OCI-LY1 (cell line): ENCODE measurements at regions not wholly inside any gene's neighbourhood (a gene's known extent, or its start where the extent isn't known, plus 50 kb on each side); places are given as distances from the start of the nearest gene placed in this dataset.

ENCODE experiments used
- H2AFZ ChIP-seq: fragments of 200-600 bp; sonication (generic), shearing (Covaris generic); 2 replicates; pipeline ENCODE4 v1.6.0; 2014; ENCODE audit warnings: antibody characterized with exemption, mild to moderate bottlenecking, low read length
- H3F3A ChIP-seq: fragments of 200-600 bp; sonication (generic), shearing (Covaris generic); 2 replicates; pipeline ENCODE4 v1.6.0; 2014; ENCODE audit warnings: mild to moderate bottlenecking, antibody characterized with exemption, low read length, moderate library complexity; ENCODE audit not compliant: insufficient read depth
- H3K27ac ChIP-seq: fragments of 200-600 bp; sonication (generic); 2 replicates; pipeline ENCODE4 v1.5.1; 2014; ENCODE audit warnings: low read length, mixed run types, mild to moderate bottlenecking, low read depth; ENCODE audit not compliant: poor library complexity, severe bottlenecking
- H3K27me3 ChIP-seq: fragments of 200-600 bp; sonication (generic); 2 replicates; pipeline ENCODE4 v1.6.0; 2014; ENCODE audit warnings: antibody characterized with exemption, mild to moderate bottlenecking, low read length, moderate library complexity; ENCODE audit not compliant: insufficient read depth
- H3K36me3 ChIP-seq: fragments of 200-600 bp; sonication (generic); 2 replicates; pipeline ENCODE4 v1.6.1; 2014; ENCODE audit warnings: mild to moderate bottlenecking, antibody characterized with exemption, low read length, moderate library complexity, mixed read lengths; ENCODE audit not compliant: insufficient read depth
- H3K4me1 ChIP-seq: fragments of 200-600 bp; sonication (generic); 2 replicates; pipeline ENCODE4 v1.5.1; 2014; ENCODE audit warnings: mild to moderate bottlenecking, low read length, moderate library complexity; ENCODE audit not compliant: insufficient read depth, severe bottlenecking
- H3K4me2 ChIP-seq: fragments of 200-600 bp; sonication (generic), shearing (Covaris generic); 2 replicates; pipeline ENCODE4 v1.6.1; 2014; ENCODE audit warnings: low read length
- H3K4me3 ChIP-seq: fragments of 200-600 bp; sonication (generic); 2 replicates; pipeline ENCODE4 v1.5.1; 2014; ENCODE audit warnings: low read length, low read depth, mild to moderate bottlenecking, mixed read lengths; ENCODE audit not compliant: poor library complexity, severe bottlenecking
- H3K79me2 ChIP-seq: fragments of 200-600 bp; shearing (Covaris generic); 2 replicates; pipeline ENCODE4 v1.6.1; 2016; ENCODE audit warnings: mixed run types, low read length, mixed read lengths; ENCODE audit not compliant: insufficient read depth
- H3K9ac ChIP-seq: fragments of 200-600 bp; sonication (generic), shearing (Covaris generic); 2 replicates; pipeline ENCODE4 v1.6.1; 2014; ENCODE audit warnings: mild to moderate bottlenecking, low read length, mixed read lengths
- H3K9me2 ChIP-seq: fragments of 200-600 bp; sonication (generic), shearing (Covaris generic); 2 replicates; pipeline ENCODE4 v1.6.1; 2014; ENCODE audit warnings: low read depth, mild to moderate bottlenecking, low read length, mixed read lengths
- H3K9me3 ChIP-seq: fragments of 200-600 bp; shearing (Covaris generic); 2 replicates; pipeline ENCODE4 v1.6.1; 2014; ENCODE audit warnings: low read length, mixed read lengths
- H4K20me1 ChIP-seq: fragments of 200-600 bp; sonication (generic), shearing (Covaris generic); 2 replicates; pipeline ENCODE4 v1.6.0; 2016; ENCODE audit warnings: mild to moderate bottlenecking, low read length; ENCODE audit not compliant: insufficient read depth
- EZH2 ChIP-seq: fragments of 200-600 bp; sonication (generic), shearing (Covaris generic); IDR thresholded peaks from 2 replicates; pipeline ENCODE4 v1.8.0; 2017; ENCODE audit warnings: borderline replicate concordance, mixed run types, mild to moderate bottlenecking, antibody characterized with exemption, low read length, moderate library complexity, mixed read lengths
- TF ChIP-seq, protein P1 (sequence below): fragments of 200-600 bp; sonication (generic), shearing (Covaris generic); IDR thresholded peaks from 2 replicates; pipeline ENCODE4 v1.5.1; 2017; ENCODE audit warnings: mild to moderate bottlenecking, antibody characterized with exemption, low read length, moderate library complexity, mixed read lengths

DNA sequence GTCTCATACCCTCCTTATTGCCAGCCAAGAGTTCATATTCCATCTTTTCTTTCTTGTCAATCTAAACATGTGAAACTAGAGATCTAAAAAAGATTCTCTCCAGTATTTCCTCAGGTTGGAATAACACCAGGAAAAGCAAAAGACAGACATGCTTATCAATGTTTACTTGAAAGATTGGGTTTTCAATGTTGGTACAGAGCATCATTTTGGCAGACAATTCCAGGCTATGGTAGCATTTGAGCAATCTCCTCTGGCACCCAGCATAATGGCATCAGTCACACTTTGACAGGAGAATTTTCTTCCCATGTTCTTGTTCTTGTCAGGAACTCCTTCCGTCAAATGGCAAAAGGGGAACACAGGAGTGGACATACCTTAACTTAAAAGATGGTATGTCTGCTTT, 61.0 kb upstream of the RARB start:
- H3K4me3 ChIP-seq = no peak overlapping the region
- H3K27ac ChIP-seq = no peak overlapping the region
- H3K79me2 ChIP-seq = no peaks in the 10 kb centered on the region
- H2AFZ ChIP-seq = no peak overlapping the region
- TF ChIP-seq EZH2 = no peak
- TF ChIP-seq, protein P1, sequence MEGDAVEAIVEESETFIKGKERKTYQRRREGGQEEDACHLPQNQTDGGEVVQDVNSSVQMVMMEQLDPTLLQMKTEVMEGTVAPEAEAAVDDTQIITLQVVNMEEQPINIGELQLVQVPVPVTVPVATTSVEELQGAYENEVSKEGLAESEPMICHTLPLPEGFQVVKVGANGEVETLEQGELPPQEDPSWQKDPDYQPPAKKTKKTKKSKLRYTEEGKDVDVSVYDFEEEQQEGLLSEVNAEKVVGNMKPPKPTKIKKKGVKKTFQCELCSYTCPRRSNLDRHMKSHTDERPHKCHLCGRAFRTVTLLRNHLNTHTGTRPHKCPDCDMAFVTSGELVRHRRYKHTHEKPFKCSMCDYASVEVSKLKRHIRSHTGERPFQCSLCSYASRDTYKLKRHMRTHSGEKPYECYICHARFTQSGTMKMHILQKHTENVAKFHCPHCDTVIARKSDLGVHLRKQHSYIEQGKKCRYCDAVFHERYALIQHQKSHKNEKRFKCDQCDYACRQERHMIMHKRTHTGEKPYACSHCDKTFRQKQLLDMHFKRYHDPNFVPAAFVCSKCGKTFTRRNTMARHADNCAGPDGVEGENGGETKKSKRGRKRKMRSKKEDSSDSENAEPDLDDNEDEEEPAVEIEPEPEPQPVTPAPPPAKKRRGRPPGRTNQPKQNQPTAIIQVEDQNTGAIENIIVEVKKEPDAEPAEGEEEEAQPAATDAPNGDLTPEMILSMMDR = no peak
- no peaks in the 10 kb centered on the region for H3K4me1 ChIP-seq
- no peaks in the 10 kb centered on the region for H4K20me1 ChIP-seq
- no peak overlapping the region for H3K4me2 ChIP-seq
- no peaks in the 10 kb centered on the region for H3K27me3 ChIP-seq
- H3K9me2 ChIP-seq = no peaks in the 10 kb centered on the region
- H3F3A ChIP-seq = no peaks in the 10 kb centered on the region
- no peaks in the 10 kb centered on the region for H3K36me3 ChIP-seq
- H3K9me3 ChIP-seq = no peaks in the 10 kb centered on the region
- H3K9ac ChIP-seq = no peak overlapping the region

DNA sequence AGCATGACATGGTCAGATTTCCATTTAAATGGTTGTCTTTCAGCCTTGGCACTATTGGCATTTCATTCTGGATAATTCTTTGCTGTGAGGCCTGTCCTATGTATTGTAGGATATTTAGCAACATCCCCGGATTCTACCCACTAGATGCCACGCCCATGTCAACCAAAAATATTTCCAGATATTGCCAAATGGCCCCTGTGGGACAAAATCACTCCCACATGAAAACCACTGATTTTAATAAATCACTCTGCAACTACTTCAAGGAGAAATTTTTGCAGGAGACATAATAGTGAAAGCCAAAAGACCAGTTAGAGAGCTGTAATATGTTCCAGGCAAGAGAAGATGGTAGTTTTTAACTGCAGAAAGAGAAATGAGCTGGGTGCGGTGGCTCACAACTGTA, 55.9 kb upstream of the RARB start:
- Histone ChIP-seq H4K20me1 (no peaks in the 10 kb centered on the region), H3F3A (no peaks in the 10 kb centered on the region), H3K27ac (no peak overlapping the region), H3K4me1 (no peaks in the 10 kb centered on the region), H3K9ac (no peak overlapping the region), H3K9me3 (no peaks in the 10 kb centered on the region), H3K27me3 (no peaks in the 10 kb centered on the region), H3K36me3 (no peaks in the 10 kb centered on the region), H2AFZ (no peak overlapping the region), H3K9me2 (no peaks in the 10 kb centered on the region), H3K4me2 (no peak overlapping the region), H3K79me2 (no peaks in the 10 kb centered on the region), H3K4me3 (no peak overlapping the region)
- no peak for TF ChIP-seq EZH2
- TF ChIP-seq, protein P1 = no peak

DNA sequence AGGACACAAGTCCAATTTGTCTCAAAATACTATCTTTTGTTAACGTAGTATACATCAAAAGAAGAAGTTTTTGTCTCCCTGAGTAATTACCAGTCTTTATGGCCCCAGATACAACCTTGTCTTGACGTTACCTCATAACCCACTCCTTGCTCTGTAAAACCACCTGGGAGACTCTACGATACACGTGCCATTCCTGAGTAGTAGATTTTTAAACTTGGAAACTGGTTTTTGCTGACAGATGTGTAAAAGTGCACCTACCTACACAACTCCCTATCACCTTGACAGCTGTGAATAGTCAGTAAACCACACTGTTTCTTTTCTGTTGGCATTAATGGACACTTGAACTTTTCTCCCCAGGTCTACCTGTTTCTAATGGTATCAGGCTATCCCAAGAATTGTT, 51.7 kb upstream of the RARB start:
- no peak overlapping the region for H2AFZ ChIP-seq
- no peaks in the 10 kb centered on the region for H4K20me1 ChIP-seq
- H3K4me2 ChIP-seq = no peak overlapping the region
- H3K9me3 ChIP-seq = no peaks in the 10 kb centered on the region
- no peak overlapping the region for H3K27ac ChIP-seq
- H3K4me1 ChIP-seq = no peaks in the 10 kb centered on the region
- H3K36me3 ChIP-seq = no peaks in the 10 kb centered on the region
- H3K9me2 ChIP-seq = no peaks in the 10 kb centered on the region
- TF ChIP-seq EZH2 = no peak
- TF ChIP-seq, protein P1 = no peak
- no peaks in the 10 kb centered on the region for H3K27me3 ChIP-seq
- H3K9ac ChIP-seq = no peak overlapping the region
- no peaks in the 10 kb centered on the region for H3K79me2 ChIP-seq
- no peaks in the 10 kb centered on the region for H3F3A ChIP-seq
- no peak overlapping the region for H3K4me3 ChIP-seq
